ENCODE measurements at regions not wholly inside any gene's neighbourhood (a gene's known extent, or its start where the extent isn't known, plus 50 kb on each side); places are given as distances from the start of the nearest gene placed in this dataset.

- intact Hi-C loops (cut with micrococcal nuclease), result no loop called here
- DNase-seq (no peak), ATAC-seq (no peak)
Measured at GRCh38 chr15:58292751-58293175, 139.0 kb upstream of the LIPC start.

- DNase-seq, result no peak
- intact Hi-C loops (cut with micrococcal nuclease), result no loop called here
- no peak for ATAC-seq
Measured at GRCh38 chr15:58293622-58294550, 137.9 kb upstream of the LIPC start.

GRCh38 chr15:58294681-58295254 is 137.0 kb upstream of the LIPC start:
- ATAC-seq (no peak), DNase-seq (no peak)
- intact Hi-C loops (cut with micrococcal nuclease), result no loop called here

DNA sequence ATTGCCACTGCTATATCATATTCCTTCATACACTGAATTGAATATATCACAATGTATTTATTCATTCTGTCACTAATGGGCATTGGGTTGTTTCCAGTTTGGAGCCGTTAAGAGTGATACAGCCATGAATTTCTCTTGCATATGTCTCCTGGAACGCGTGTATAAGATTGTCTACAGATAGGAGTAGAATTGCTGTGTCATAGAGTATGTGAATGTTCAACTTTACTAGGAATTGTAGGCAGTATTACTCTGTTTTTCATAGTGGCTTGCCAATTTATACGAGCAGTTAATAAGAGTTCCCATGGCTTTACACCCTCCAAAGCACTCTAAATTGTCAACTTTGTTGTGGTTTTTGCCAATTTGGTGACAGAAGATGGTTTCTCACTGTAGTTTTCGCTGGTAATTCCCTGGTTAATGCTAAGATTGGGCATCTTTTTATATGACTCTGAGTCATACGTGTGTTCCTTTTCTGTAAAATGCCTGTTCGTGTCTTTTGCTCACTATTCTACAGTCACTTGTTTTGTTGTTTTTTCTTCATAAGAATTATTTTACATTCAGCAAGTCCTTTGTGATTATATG is 136.1 kb upstream of the LIPC start:
- DNase-seq, result no peak
- no peak for ATAC-seq
- intact Hi-C loops (cut with micrococcal nuclease), result no loop called here

- ATAC-seq, result no peak
- intact Hi-C loops (cut with micrococcal nuclease), result no loop called here
- DNase-seq, result no peak
Measured at GRCh38 chr15:58296276-58296675, 135.5 kb upstream of the LIPC start.

GRCh38 chr15:58297639-58298038 is 134.2 kb upstream of the LIPC start:
- intact Hi-C loops (cut with micrococcal nuclease), result no loop called here
- no peak for ATAC-seq
- DNase-seq, result no peak

GRCh38 chr15:58298879-58299850 is 132.6 kb upstream of the LIPC start:
- peak; percentile 33 for DNase-seq
- intact Hi-C loops (cut with micrococcal nuclease), result no loop called here
- no peak for ATAC-seq

DNA sequence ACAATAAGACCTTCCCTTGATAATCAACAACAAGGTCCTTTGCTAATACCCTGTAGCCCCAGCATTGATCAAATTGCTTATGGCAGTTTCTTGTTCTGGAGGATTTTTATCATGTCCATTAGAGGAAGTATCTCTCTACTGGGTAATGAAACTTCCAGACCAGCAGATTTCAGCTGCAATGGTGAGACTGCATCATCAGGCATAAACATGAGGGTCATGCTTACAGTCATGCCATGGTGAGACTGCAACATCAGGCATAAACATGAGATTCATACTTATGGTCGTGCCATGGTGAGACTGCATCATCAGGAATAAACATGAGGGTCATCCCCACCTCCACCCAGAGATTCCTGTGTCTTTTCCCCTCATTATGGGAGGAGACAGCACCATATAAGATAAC is 129.0 kb upstream of the LIPC start:
- no peak for ATAC-seq
- no peak for DNase-seq
- intact Hi-C loops (cut with micrococcal nuclease), result no loop called here

DNA sequence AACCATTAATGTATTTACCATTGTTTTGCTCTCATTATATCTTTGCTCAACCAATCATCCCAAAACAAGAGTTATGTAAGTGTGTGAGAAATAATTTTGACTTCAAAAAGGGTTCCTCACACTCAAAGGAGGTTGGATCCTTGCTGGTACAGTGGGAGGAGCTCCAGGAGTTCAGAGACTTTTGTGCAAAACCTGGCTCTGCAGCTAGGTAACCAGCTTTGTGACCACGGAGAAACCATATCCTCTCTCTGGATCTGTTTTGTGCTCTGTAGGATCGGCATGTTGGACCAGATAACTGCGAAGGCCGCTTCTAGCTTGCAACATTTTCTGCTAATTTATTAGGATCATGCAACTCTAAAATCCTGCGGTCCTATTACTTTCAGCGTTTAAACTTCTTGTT is 128.6 kb upstream of the LIPC start:
- ATAC-seq (no peak), DNase-seq (no peak)
- intact Hi-C loops (cut with micrococcal nuclease), result no loop called here

- DNase-seq (no peak), ATAC-seq (no peak)
- intact Hi-C loops (cut with micrococcal nuclease), result no loop called here
Measured at GRCh38 chr15:58306591-58307312, 125.0 kb upstream of the LIPC start.

- DNase-seq (no peak), ATAC-seq (no peak)
- intact Hi-C loops (cut with micrococcal nuclease), result no loop called here
Measured at GRCh38 chr15:58307313-58307961, 124.4 kb upstream of the LIPC start.

DNA sequence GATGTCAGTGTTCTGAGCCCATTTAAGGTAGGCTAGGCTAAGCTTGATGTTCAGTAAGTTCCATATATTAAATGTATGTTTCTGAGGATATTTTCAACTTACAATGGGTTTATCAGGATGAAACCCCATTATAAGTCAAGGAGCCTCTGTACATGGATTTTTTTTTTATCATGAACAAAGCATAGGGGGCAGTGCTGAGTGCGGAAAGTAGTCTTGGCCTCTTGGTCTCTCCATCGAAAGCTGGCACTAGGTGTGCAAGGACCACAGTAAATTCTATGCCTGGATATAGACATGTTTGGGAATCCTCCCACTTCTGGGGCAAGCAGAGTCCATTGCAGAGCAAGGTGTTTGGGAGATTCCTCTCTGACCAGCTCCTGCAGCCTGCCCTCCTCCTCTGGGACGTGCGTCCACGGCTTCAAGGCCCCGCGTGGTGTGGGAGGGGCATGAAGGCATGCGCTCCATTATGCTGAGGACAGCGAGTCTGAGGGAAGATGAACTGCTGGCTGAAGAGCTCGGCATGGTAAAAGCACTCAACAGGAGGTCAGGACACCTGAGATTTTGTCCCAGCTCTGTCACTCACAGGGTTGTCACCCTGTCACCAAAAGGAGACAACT is 122.9 kb upstream of the LIPC start:
- ATAC-seq (no peak), DNase-seq (no peak)
- intact Hi-C loops (cut with micrococcal nuclease), result no loop called here

DNA sequence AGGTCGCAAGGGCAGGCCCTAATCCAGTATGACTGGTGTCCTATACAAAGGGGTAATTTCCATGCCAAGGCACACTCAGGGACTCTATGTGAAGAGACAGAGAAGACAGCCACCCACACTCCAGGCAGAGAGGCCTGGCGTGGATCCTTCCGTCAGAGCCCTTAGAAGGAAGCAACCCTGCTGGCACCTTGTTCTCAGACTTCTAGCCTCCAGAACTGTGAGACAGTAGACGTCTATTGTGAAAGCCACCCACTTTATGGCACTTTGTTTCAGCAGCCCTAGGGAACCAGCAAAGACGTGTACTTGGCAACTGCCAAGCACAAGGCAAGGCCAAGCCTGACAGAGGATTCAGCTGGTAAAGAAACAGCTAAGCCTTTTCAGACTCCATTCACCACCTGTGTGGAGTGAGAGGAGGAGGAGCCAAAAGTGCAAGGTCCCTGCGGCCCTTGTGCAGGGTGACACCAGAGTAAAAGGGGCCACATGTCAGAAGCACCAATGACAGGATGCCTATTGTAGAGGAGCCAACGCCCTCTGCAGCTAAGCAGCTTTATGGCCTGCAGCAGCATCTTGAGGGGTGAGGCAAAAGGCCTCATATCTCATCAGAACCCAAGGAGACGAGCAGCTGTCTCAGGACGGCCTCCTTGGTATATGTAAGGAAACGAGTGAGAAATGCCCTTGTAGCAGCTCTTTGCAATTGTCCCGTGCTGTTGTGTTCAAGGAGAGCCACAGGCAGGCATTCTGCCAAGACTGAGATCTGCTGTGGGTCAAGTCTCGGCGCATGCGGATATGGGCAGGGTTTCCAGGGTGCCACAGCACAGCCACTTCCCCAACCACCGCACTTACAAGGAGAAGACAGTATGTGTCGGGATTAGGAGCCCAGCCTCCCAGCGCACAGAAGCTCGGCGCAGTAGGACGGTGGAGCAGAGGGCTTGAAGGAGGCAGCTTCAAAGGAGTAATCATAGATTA is 121.5 kb upstream of the LIPC start:
- intact Hi-C loops (cut with micrococcal nuclease), result no loop called here
- ATAC-seq (peak; percentile 92), DNase-seq (peak; percentile 75)

DNA sequence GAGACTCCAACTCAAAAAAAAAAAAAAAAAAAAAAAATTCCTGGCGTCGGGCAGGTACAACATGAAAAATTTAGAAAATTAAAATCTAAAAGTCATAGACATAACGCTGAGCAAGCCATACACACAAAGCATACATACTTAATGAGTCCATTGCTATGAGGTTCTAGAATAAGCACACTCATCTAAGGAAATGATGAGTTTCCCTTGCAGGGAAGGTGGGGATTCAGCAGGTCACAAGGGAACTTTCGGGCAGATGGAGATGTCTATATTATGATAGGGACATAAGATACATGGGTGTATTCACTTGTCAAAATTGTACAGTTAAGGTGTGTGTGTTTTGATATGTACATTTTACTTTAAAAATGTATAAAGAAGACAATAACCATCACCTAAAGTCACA is 120.2 kb upstream of the LIPC start:
- DNase-seq (no peak), ATAC-seq (no peak)
- intact Hi-C loops (cut with micrococcal nuclease), result no loop called here

DNA sequence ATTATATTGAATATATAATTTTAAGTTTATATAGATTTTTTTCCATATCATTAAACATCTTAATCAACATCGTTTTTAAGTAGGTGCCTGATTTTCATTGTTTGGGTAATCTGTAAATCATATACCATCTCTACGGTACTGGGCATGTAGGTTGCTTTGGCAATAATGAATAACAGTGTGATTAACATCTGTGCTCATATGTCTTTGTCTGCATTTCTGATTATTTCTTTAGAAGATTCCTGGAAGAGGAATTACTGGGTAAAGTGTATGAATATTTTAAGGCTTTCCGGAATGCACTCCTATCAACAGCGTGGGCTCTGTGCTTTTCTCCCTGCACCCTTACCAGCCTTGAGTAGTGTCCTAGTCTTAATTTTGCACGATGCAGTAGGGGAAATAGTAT is 119.8 kb upstream of the LIPC start:
- no peak for DNase-seq
- intact Hi-C loops (cut with micrococcal nuclease), result no loop called here
- ATAC-seq, result no peak

GRCh38 chr15:58313304-58313703 is 118.5 kb upstream of the LIPC start:
- intact Hi-C loops (cut with micrococcal nuclease), result no loop called here
- ATAC-seq, result no peak

More at GRCh38 chr15:58313304-58313703, 118.5 kb upstream of the LIPC start:
- DNase-seq, result no peak

All from left ventricle myocardium superior (tissue), 1 donor.